Sciatic nerve (tissue), 2 donors: ENCODE measurements at regions not wholly inside any gene's neighbourhood (a gene's known extent, or its start where the extent isn't known, plus 50 kb on each side); places are given as distances from the start of the nearest gene placed in this dataset.
"Not testable (repeated sequence)": the region's sequence is repeated elsewhere in the genome, so short reads cannot be mapped to it uniquely, and the experiment has no call there.

Source experiments
- ATAC-seq: fragments of 200-7000 bp; cut with Tn5 transposase; one replicate; pipeline ENCODE4 v1.9.1; 2020; ENCODE audit warnings: mild to moderate bottlenecking, moderate library complexity
- DNase-seq: peaks from one replicate; pipeline ENCODE4 v3.0.0-alpha.2; 2020; ENCODE audit warnings: low spot score
- intact Hi-C: fragments of 100-400 bp; cut with DNase I; formaldehyde crosslinking; loops from one replicate; pipeline ENCODE4 v1.14.2; 2022
- donor health status: DM: no; HTN: no; CAD: no.
- donor health status: DM: no; HTN: no; CAD: no.

DNA sequence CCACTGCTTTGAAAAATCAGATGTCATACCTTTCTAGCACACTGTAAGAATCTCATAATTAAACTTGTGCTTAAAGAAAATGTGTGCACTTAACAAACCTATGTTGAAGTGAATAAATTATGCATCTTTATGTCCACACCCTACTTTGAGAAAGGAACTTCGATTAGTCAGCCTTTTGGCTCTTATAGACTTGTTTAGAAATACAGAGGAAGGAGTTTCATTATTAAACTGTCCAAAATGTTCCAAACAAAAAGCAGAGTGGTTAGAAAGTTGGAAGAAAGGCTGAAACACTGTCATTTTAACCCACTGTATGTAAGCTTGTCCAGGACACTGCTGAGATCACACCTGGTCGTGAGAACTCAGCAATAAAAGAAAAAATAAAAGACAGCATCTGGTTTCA, 863.2 kb upstream of the CHORDC1 start:
- ATAC-seq (no peak), DNase-seq (no peak)
- intact Hi-C loops = no loop called here

DNA sequence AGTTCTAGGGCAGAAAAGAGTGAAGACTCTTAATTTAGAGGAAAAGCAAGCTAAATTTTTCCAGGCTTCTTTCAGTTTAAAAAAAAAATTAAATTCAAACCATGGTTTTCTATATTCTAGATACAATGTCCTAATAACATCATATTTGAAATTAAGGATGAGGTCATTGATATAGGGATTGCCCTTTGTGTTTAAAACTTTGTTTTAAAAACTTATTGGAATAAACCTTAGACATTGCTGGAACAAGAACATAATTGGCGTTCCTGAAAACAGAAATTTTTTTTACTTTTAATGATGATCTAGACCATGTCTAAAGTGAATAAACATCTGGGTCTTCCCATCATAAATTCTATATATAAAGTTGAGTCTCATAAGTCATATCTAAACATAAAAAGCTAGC, 859.4 kb upstream of the CHORDC1 start:
- intact Hi-C loops = no loop called here
- ATAC-seq (no peak), DNase-seq (no peak)

DNA sequence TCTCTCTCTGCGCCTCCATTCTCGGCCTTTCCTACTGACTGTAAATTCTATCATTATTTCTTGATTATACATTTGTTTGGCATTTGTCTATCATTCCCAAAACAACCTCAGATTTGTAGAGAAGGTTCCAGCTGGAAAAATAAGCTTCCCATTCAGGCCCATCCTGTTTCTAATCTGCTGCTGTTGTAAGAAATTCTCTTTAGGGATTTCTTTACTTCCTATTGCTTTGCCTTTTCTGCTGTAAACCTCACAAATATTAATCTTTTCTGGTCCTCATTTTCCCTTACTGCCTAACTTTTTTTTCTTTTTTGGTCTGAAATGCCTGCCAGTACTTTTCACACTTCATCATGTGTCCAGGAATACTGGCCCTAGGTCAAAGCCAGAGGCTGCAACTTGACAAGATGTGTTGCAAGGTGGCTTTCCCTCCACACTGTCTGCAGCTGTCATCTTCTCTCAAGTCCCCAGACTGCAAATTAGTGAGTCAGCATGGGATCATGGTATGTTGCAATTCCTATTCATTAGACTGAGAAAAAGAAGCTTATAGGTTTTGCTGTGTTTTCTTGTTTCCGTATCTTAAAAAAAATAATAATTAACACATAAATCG, 858.7 kb upstream of the CHORDC1 start:
- ATAC-seq = peak; percentile 91
- DNase-seq = peak; percentile 40

DNA sequence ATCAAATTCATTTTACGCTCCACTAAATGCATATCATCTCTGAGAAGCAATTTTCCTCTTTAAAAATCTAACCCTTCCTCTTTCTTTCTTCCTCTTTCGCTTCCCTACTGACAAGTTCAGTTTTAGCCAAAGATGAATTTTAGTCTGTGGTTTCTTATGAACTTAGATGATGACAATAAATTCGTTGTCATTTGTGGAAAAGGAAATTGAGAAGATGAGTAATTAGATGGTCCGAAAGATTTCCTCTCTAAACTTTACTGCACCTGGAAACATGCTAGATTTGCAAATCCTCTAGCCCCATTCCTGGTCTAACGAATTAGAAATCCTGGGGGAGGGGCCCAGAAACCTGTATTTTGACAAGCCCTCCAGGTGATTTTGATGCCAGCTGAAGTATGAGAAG, 855.4 kb upstream of the CHORDC1 start:
- ATAC-seq (no peak), DNase-seq (no peak)
- intact Hi-C loops = no loop called here

More for the DNA sequence above, 858.7 kb upstream of the CHORDC1 start:
- intact Hi-C loops = no loop called here

DNA sequence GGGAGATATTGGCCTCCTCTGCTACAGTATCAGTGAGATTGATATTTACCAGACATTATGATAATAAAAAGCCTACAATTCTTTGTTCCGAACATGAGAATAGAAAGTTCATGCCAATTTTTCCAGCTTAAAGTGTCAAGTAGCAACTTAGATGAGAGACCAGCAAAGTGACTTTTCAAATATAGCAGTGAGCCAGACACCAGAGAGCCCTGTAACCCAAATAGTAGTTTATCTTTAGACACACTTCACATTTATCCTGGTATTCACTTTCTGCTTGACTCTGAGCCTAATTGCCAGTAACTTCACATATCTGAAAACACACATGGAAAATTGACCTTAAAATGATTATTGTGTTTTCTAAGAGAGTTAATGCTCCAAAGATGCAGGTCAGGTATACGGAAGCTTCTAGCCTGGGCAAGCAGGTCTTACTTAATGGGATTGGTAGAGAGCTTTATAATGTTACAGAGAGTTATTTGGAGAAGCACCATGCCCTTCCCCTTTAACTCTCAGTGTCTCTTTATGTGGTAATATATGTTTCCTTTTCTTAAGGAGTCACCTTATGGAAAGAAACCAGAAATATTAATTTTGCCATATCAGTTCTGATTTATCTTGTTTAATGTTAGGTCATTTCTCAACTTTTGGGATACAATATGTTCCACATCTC, 852.3 kb upstream of the CHORDC1 start:
- DNase-seq (no peak), ATAC-seq (no peak)
- intact Hi-C loops = no loop called here

DNA sequence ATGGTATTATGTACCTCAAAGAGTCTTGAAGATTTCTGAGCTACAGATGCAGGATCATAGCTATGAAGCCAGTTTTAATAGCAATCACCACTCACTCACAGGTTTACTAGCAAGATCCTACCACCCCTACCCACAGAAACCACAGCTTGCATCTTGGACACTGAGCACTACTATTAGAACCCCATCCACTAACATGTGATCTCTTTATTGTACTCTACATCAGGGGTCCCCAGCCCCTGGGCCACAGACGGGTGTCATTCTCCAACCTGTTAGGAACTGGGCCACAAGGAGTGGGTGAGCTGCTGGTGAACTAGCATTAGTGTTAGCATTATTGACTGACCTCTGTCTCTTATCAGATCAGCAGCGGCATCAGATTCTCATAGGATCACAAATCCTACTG, 844.8 kb upstream of the CHORDC1 start:
- ATAC-seq = no peak
- intact Hi-C loops = no loop called here
- DNase-seq = peak; percentile 38

DNA sequence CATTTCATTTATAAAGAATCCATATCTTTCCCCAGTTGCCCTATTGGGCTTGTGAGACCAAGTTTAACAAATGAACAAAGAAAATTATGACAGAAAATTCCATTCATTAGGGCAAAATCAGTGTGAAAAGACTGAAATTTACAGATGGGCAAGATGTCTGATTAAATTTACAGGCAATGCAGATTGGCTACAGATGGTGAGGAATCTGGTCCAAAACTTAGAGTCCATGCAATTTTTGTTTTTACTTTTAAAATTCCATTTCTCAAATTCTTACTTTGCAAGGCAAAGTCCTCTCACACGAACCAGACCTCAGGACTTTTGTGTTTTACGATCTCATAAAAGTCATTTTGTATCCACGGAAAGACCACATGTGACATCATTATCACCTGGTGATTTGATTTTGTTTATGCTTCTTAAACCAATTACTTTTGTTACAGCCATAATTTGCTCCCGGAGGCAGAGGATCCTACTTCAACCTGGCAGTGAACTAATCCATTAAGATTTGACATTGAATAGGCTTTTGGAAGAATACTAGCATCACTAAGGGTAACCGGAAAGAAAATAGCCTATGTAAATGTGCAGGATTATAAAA, 843.7 kb upstream of the CHORDC1 start:
- intact Hi-C loops = no loop called here
- ATAC-seq (no peak), DNase-seq (no peak)

DNA sequence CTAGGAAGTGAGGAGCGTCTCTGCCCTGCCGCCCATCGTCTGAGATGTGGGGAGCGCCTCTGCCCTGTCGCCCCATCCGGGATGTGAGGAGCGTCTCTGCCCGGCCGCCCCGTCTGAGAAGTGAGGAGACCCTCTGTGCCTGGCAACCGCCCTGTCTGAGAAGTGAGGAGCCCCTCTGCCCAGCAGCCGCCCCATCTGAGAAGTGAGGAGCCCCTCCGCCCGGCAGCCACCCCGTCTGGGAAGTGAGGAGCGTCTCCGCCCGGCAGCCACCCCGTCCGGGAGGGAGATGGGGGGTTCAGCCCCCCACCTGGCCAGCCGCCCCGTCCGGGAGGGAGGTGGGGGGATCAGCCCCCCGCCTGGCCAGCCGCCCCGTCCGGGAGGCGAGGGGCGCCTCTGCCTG, 840.5 kb upstream of the CHORDC1 start:
- DNase-seq, intact Hi-C loops, ATAC-seq: not testable (repeated sequence)

DNA sequence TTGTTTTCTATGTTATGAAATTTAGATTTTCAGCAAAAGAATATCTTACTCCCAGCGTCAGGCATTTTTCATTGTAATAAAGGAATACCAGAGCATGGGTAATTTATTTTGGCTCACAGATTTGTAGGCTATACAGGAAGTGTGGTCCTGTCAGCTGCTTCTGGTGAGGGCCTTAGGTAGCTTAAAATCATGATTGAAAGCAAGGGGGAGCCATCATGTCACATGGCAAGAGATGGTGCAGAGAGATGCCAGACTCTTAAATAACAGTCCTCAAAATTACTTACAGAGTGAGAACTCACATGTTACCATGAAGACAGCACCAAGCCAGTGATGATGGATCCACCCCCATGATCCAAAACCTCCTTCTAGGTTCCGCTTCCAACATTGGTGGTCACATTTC, 825.0 kb upstream of the CHORDC1 start:
- ATAC-seq = no peak
- intact Hi-C loops = no loop called here
- no peak for DNase-seq

DNA sequence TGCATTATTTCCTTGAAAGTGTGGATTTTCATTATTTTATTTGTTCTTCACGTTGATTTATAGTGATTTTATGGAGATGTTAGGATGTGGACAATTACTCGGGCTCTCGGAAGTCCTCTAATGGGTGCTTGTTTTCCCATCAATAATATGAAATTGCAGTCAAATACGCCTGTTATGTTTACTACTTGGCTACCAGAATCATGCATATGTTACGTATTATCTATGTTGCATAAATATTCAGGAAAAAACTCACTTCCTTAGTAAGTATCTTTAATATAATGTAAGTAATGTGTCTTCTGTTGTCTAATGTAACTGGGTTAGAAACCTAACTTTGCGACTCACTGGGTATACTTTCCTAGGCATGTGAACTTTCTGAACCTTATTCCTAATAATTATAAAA, 823.4 kb upstream of the CHORDC1 start:
- ATAC-seq = no peak
- intact Hi-C loops = no loop called here

DNA sequence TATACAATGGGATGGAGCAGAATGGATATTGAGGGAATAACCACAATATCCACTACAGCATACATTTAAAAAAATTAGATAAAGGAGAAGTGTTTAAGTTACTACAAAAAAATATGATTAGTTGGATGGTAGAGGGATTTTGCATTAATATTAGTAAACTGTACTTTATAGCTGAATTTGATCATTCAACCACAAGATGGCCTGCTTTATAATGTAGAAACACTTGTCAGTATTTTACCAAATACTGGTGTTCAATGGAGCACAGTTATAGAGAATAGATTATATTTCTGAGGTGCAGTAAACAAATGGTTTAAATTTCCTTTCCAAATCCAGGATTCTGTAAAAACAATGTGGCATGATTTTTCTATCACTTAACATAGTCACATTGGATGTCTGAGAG, 818.8 kb upstream of the CHORDC1 start:
- intact Hi-C loops = no loop called here
- ATAC-seq = no peak
- no peak for DNase-seq

More for the DNA sequence above, 823.4 kb upstream of the CHORDC1 start:
- no peak for DNase-seq

DNA sequence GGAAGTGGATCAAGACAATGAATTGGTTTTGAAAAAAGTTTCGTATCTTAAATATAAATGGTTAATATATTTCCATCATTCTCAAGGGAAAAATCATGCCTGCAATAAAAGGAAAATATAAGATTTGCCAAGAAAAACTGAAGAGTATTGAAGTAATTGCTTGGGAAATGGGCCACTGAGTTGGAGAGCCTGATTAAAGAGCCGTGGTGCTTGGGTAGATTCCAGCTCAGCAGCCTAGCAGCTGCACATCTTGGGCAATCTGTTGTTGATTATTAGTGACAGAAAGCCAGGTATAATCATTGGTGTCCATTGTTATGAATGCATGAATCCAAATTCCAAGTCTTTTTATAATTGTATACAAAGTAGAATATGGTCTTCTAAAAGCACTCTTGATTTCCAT, 800.9 kb upstream of the CHORDC1 start:
- intact Hi-C loops = no loop called here
- no peak for DNase-seq
- no peak for ATAC-seq

DNA sequence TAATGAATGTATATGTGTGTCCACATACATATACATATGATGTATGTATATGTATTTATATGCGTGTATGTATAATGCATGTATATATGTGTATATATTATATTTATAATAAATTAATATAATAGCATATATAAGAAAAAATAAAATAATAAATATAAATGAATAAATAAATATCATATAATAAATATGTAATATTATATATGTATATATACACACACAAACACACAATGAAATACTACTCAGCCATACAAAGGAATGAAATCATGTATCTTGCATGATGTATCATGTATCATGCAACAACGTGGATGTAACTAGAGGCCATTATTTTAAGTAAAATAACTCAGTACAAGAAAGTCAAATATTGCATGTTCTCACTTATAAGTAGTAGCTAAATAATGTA, 788.7 kb upstream of the CHORDC1 start:
- DNase-seq (no peak), ATAC-seq (no peak)
- intact Hi-C loops = no loop called here

DNA sequence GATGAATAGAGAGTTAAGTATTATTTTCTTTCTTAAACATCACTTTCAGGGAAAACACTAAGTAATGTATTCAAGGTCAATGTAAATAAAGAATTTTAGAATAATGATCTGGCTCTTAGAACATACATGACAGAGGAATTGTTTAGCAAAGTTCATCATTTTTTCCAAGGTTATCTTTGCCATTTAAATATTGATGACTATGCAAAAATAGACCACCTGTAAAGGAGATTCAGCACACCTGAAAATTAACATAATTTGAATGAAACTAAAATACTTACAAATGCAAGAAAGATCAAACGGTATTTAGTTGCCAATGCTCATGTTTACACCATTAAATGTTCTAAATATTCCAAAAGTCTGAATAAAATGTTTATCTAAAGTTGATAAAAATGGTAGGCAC, 782.6 kb upstream of the CHORDC1 start:
- DNase-seq (no peak), ATAC-seq (no peak)
- intact Hi-C loops = no loop called here

DNA sequence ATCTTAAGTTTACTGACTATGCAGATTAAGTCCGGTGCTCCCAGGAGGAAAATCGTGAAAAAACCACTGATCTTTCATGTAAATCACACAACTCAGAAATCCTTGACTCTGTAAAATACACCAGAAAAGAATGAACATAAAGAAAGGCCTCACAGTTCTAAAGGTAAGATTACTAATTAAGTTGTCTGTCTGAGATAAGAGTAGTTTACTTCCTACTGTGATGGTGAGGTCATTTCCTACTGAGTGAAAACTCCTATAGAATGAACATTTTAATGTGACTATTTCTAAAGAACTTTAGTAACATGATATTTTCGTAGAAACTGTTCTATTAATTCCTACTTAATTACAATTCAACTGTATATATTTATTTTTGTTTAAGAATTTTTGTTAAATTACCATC, 774.4 kb upstream of the CHORDC1 start:
- DNase-seq (no peak), ATAC-seq (no peak)
- intact Hi-C loops = no loop called here

DNA sequence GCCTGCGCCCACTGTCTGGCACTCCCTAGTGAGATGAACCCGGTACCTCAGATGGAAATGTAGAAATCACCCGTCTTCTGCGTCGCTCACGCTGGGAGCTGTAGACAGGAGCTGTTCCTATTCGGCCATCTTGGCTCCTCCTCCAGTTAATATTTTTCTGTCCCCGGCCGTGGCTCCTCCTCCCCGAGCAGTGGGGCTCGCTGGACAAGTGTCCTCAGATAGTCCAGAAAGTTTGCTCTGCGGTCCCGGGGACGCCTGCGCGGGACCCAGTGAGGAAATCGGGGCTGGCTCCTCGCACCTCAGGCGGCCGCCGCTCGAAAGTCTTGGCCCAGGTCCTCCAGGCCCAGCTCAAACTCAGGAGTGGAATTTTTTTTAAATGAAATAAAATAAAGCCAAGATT, 749.3 kb upstream of the CHORDC1 start:
- DNase-seq, intact Hi-C loops, ATAC-seq: not testable (repeated sequence)

DNA sequence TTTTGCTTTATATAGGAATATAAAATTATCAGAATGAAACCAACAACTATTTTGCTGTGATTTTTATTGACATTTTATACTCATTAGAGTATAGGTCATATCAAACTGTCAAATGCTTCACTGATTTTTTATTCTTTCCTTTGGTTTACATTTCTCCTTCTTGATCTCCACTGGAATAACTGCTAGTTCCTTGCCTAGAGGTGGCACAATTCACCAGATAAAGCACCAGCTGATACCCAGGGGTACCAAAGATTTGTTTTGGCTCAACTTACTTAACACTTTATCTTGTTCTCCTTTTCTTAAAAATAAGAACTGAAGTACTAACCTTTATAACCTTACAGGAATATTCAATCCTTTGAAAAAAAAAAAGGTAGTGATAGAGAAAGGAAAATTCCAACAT, 725.1 kb upstream of the CHORDC1 start:
- DNase-seq = no peak
- ATAC-seq = no peak
- intact Hi-C loops = no loop called here

DNA sequence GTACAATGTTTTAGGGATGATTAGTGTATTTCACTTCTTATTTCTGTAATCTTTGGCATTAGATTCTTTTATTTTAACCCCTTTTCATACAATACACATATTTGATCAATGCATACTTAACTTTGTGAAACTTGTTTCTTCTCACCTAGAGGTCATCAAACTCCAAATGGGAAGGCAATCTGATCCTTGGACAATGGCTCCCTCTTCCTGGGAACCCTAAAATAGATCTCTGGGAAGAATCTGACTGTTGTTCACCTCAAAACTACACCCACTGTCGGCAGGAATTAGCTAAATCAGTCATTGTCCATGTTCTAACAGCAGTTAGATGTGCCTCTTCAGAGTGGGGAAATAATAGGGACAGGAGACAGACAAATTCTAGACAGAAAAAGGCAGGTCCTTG, 707.4 kb upstream of the CHORDC1 start:
- intact Hi-C loops = no loop called here
- no peak for ATAC-seq
- no peak for DNase-seq

DNA sequence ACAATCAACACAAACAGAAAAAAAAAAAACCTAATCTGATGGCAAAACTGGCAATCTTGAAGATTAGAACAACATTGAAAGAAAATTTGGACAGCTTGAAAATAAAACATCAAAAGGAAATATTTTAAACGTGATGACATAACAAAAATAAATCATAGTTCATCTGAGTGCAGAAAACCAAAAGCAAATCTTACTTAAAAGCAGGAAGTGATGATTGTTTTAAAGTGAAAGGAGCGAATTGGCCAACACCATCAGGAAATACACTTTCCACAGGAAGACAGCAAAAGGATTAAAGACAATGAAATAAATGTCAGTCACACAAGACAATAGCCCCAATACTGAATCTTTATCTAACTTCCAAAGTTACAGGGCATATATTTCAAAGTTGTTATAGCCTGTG, 696.5 kb upstream of the CHORDC1 start:
- DNase-seq (no peak), ATAC-seq (no peak)
- intact Hi-C loops = no loop called here

DNA sequence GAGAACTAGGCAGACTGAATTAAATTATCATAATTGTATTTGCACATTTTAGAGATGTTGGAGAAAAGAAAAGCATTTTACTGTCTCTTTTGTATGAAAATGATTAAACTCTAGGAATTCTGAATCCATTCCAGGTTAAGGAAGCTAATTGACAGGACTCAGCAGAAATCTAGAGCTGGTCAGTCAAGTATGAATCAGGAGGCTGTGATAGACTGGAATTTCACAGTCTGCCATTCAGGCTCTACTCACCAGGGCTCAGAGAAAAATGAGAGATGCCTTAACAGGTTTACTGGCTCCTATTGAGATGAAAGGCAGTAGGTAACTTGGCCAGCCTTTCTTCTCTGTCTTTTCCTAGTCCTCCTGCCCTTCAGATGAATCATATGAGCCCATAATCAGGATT, 693.9 kb upstream of the CHORDC1 start:
- no peak for DNase-seq
- ATAC-seq = no peak
- intact Hi-C loops = no loop called here

DNA sequence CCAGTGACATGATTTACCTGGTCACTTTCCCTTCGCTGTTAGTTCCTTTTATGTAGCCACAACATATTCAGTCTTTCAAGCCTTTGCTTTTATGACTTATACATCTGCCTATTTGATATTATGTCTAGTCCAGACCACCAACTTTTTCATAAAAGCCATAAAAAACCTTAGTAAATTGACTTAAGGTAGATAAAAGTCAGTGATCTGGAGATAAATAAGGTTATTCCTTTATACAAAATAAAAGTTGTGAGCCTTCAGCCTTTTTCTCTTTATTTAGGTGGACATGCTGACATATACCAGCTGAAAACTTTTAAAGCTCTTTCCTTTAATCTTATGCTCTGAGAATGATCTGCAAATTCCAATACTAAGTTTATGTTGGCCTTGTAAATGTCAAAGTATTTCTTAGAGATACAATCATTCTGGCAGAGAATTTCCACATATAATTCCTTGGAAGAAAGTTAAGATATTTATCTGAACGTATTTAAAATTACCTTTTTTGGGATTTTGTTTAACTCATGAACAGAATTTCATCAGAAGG, 690.4 kb upstream of the CHORDC1 start:
- DNase-seq = no peak
- ATAC-seq = no peak
- intact Hi-C loops = no loop called here
